ENCODE measurements at regions not wholly inside any gene's neighbourhood (a gene's known extent, or its start where the extent isn't known, plus 50 kb on each side); places are given as distances from the start of the nearest gene placed in this dataset.
"Not testable (repeated sequence)": the region's sequence is repeated elsewhere in the genome, so short reads cannot be mapped to it uniquely, and the experiment has no call there.

DNA sequence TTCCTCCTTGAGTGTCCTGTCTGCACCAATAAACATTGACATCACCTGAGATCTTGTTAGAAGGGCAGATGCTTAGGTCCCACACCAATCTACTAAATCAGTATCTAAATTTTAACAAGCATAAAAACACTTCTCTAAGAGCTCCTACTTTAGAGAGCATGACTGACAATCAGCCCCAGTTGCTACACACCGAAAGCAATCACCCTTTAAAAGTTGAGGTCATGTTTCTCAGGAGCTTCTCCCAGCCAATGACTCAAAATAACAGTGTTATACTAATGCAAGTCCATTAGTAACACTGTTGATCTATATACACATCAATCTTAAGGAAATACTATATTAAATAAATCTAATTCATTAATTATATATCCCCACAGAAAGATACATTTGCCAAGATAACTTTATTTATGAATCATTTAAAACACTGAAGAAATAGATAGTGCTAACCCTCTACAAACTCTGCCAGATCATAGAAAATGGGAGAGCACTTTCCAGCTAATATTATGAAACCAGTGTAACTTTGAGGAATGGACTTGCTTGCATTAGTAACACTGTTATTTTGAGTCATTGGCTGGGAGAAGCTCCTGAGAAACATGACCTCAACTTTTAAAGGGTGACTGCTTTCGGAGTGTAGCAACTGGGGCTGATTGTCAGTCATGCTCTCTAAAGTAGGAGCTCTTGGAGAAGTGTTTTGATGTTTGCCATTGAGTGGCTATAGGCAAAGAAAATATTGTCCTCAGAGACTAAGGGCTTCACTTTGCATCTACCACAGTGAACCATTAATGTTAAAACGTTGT lies 109.8 kb upstream of the HDX start:
- DNase-seq: no peak

DNA sequence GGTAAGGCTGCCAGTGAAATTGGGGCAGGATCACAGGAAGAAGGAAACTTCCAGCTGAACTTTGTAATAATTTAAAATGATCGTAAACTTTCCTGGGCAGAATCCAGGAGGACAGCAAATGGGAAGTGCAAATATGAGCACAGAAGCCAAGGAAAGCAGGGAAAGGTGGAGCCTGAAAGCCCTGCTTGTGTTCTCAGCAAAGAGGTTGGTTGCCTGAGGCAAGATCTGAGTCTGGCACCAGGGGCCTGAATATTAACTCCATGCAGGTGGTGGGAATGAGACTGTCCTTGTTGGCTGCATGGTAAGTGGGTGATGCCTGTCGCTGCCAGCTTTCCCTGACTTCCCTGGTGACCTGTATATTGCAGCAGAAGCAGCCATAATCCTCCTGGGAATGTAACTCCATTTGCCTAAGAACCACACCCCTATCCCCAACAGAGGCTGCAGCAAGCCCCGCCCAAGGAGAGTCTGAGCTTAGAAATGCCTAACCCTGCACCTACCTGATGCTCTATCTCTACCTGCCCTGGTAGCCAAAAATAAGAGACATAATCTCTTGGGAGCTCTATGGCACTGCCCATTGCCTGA lies 132.0 kb upstream of the HDX start:
- DNase-seq: no peak

DNA sequence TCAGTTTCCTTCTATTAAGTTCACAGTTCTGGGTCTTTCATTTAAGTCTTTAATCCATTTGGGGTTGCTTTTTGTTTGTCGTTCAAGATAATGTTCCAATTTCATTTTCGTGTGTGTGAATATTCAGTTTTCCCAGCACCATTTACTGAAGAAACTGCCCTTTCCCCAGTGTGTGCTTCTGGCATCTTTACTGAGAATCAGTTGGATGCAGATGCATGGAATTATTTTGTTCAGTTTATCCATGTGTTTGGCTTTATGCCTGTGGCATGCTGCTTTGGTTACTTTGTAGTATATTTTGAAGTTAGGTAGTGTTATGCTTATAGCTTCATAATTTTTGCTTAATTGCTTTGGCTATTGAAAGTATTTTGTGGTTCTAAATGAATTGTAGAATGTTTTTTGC lies 163.8 kb upstream of the HDX start:
- DNase-seq: no peak

DNA sequence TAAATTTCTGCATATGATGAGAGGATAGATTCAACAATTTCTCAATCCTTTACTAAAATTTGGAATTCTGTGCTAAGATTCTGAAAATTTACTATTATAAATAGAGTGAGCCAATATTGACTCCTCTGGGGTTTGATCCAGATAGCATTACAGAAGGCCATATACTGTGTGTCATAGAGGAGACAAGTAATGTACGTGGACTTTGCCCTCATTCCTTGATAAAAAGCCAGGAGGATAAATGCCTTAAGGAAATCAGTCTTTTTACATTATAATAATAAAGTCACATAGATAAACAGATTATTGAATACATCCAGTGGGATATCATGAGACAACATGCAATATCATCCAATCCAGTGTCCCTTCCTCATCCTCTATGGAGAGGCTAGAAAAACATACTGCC lies 188.0 kb upstream of the HDX start:
- no peak for DNase-seq

DNA sequence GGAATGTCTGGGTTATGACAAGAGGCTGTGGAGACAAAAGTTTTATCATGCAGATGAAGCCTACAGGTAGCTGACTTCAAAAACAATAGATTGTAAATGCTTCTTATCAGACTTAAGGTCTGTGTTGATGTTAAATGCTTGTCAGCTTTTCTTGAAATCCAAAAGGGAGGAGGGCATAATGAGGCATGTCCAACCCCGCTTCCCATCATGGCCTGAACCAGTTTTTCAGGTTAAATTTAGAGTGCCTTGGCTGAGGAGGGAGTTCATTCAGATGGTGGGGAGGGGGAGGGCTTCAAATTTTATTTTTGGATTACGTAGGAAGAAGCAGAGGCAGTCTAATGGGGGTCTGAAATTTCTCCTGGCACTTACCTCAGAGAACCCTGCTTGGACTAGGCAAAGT lies 207.7 kb upstream of the HDX start:
- no peak for DNase-seq

DNA sequence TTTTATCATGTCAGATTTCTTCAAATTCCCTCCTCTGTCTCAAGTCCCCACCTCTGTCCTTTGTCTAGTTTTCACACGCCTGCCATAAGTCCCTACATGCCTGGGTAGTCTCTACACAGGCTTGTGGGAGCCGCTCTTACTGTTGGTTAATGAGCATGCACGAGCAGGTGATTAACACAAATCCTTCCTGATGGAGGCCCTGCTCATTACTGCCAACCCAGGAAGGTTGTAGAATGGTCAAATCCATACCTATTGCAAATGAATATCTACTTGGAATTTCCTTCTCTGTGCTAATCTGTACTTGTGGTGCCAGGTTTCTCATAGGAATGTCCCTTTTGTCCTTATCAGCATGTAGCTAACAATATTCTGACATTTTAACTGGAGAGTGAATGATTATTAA lies 208.4 kb upstream of the HDX start:
- no peak for DNase-seq

DNA sequence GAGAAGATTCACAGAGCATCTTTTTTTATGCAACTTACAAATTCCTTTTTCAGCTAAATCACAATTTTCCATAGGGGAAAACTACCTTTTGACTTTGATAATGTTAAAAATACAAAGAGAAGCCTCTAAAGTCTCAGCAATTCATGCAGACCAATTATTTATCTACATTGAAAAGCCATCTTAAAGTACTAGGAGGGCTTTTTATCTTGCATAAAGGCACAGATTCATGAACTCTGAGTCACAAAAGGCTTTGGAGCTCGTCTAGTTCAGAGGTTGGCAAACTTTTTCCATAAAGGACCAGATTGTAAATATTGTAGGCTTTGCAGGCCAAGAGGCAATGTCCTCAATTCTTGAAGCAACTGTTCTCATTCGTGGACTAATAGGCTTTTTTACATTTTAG lies 210.4 kb upstream of the HDX start:
- no peak for DNase-seq

DNA sequence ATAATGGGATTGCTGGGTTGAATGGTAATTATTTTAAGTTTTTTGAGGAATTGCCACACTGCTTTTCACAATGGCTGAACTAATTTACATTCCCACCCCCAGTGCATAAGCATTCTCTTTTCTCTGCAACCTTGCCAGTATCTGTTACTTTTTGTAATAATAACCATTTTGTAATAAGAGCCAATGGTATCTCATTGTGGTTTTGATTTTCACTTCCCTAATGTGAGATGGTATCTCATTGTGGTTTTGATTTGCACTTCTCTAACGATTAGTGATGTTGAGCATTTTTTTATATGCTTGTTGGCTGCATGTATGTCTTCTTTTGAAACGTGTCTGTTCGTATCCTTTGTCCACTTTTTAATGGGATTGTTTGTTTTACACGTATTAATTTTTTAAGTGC lies 213.1 kb upstream of the HDX start:
- no peak for DNase-seq

DNA sequence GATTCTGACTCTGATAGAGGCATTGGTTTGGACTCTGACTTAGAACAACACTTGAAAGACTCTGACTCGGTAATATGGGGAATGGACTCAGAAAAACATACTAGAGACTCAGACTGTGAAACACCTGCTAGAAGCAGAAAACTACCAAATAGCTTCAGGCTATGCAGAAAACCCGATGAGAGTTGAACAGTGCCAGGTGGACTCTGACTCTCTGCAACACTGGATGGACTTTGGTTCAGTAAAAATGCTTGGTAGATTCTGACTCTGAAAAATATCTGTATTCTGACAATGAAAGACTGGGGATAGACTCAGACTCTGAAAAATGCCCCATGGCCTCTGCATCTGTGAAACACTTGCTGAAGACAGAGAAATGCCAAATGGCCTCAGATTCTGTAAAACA lies 215.1 kb upstream of the HDX start:
- DNase-seq: no peak

DNA sequence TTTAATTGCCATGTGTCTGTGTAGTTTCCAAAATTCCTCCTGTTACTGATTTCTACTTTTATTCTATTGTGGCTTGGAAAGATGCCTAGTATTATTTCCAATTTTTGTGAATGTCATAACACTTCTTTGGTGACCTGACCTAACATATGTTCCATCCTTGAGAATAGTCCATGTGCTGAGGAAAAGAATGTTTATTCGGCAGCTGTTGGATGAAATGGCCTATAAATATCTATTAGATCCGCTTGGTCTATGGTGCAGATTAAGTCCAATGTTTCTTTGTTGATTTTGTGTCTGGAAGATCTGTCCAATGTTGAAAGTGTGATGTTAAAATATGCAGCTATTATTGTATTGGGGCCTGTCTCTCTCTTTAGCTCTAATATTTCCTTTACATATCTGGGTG lies 219.2 kb upstream of the HDX start:
- DNase-seq: no peak

DNA sequence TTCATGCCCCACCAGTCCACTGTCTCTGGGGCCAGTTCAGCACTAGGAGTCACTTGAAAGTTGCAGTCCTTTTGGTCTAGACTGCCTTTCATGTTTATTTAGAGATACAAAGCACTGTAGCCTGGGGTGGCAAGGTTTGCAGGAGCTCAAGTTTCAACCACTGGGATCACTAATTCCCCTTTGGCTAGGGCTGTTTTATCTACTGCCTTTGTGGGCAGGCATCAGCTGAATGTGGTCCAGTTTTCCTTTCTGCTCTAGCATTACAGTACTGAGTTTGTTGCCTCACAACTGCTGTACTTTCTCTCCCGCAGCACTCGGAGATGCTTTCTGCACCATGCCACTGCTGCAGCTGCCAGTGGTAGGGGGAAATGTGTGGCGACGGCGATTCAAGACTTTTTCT lies 222.3 kb upstream of the HDX start:
- DNase-seq: no peak

DNA sequence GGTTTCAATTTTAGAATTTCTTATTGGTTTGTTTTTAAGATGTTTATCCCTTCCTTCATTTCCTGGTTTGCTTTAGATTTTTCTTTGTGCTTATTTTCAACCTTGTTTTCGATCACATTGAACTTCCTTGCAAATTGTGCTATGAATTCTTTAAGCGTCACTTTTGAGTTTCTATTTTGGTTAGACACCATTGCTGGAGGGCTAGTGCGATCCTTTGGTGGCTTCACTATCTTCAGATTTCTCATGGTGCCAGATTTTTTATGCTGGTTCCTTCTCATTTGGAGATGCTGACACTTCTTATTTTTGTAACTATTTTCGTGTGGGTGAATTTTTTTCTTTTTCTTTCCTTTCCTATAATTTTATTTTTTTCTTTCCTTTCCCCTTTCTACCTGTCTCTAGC lies 227.2 kb upstream of the HDX start:
- no peak for DNase-seq

DNA sequence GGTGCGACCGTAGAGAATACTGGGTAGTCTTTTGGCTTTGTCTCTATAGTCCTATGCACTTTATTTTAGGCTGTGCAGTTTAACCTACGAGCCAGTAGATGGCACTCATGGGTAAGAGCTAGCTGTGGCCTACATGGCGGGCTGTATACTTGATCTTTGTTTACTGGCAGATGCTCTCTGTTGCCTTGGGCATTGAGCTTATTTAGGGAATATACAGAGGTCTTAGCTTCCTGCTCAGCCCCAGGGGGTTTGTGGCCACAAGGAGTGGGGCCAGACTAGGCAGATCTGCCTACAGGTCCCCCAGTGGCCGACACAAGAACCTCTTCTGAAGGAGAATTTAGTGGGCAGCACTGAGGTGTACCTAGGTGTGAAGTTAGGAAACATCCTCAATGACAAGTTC lies 227.6 kb upstream of the HDX start:
- peak; percentile 18 for DNase-seq

DNA sequence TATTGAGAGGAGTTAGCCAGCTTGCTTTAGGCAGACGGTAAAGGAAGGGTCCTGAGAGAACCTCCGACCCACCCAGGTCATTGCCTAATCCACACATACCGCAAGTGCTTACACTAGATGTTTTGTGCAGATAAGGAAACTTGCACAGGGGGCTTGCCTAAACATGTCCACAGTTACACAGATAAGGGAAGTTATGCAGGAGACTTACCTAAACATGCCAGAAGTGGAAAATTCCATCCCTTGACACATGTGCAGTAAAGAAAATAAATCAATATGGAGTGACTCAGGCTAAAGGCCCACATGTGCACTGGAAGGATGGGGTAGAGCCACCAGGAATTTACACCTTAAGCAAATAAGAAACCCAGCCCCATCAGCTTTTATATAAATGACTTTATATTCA lies 232.8 kb upstream of the HDX start:
- DNase-seq: peak; percentile 2

DNA sequence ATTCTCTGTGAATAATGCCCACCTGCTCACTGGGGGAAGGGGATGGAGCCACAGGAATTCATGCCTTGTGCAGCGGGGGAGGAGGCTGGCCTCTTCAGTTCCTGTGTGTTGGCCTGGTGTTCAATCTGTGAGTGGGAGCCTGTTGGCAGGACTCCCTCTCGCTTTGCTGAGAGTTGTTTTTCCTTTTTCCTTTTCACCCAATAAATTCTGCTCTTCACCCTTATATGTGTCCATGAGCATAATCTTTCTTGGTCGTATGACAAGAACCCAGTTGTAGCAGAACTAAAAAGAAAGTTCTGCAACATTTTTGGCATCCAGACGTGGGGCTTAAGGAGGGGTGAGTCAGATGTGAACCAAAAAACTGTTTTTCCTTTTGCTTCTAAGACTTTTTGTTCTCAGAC lies 235.2 kb upstream of the HDX start:
- peak; percentile 6 for DNase-seq

DNA sequence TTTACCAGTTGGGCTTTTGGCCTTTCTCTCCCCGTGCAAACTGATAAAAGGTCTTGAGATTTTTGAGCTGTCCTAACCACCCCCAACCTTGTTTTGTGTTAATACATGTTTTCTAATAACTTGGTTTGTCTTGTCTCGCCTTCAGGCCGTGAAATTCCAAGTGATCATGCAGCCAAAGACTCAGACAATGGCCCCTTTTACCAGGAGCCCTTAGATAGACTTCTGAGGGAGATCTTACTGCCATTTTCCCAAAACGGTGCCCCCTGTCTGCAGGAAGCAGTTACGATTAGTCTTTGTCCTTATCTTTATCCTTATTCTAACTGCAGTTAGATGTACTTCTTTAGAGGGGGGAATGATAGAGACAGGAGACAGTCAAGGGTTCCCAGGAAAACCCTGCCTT lies 245.3 kb upstream of the HDX start:
- DNase-seq: no peak

DNA sequence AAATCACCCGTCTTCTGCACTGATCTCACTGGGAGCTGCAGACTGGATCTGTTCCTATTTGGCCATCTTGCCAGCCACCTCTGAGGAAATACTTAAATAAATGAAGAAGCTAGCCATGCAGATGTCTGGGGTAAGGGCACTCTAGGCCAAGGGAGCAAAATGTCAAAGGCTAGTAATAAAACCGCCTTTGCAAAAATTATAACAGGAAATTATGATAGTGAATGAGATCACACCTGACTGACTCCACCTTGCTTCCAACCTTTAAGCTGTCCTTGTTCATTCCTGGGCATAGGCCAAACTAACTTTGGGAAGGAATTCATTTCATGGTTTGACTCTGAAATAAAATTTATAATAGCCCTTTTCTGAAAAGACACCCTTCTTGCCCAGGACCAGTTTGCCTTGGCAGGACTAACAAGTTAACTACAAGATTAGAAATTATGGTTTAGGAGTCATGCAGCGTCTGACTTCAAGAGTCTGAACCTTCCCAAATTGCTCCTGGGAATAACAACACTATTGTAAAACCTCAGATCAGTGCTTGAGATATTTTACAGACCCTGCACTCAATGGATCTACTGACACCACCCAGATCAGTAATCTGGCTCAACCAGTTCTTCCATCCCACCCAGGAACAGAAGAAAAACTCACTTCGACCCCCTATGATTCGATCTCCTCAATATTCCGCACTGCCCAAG lies 246.9 kb upstream of the HDX start:
- DNase-seq: no peak

DNA sequence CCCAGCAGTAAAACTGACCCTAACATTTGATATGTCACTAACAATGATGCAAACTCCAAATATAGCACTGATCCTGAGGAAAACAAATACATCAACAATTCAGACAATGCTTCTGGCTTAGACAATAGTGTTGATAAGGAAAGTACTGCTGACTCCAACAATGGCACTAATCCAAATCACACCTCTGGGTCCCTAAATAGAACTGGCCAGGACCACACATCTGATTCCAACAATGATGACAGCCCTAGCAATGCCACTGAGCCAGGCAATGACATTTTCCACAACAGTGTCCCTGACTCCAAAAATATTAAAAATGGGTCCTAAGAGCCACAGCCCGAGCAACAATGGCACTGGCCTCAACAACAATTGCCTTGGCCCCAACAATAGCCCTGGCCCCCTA lies 243.1 kb upstream of the APOOL start:
- no peak for DNase-seq

DNA sequence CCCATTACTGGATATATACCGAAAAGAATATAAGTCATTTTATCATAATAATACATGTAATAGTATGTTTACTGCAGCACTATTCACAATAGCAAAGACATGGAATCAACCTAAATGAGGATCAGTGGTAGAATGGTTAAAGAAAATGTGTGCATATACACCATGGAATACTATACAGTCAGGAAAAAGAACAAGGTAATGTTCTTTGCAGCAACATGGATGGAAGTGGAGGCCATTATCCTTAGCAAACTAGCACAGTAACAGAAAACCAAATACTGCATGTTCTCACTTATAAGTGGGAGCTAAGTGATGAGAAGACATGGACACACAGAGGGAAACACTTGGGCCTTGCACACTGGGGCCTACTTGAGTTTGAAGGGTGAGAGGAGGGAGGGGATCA lies 207.4 kb upstream of the APOOL start:
- no peak for DNase-seq

DNA sequence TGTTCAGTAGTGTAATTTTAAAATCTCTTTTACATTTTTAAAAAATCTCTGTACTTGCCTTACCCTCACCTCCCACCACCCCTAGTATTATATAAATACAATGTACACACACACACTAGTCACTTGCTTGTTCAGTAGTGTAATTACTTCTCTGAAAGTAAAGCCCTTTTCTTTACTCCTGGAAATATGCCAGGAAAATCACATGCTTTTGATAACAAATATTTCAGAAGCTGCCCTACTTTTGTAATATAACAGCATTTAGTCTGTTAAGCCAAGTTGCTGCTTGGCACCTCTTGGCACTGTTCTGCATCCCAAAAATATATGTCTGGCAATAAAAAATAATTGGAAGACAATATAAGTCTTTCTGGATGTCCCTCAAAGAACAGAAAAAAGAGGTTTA lies 172.8 kb upstream of the APOOL start:
- DNase-seq: no peak

DNA sequence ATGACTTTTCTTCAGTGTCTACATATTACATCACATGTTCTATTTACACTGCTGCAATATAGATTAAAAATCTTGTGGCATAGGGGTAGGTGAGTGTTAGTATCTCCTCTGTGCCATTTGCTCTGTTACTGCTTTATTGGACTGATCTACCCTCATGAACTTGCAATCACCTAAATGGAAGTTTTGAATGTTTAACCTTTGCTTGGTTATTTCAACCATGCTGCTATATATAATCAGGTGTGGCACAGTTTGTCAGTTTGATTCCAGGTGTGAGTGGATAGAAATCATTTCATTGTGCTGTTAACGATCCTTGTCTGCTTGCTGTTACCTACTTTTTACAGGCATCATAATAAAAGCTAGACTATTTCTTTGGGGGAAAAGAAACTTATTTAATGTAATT lies 157.1 kb upstream of the APOOL start:
- DNase-seq: not testable (repeated sequence)

DNA sequence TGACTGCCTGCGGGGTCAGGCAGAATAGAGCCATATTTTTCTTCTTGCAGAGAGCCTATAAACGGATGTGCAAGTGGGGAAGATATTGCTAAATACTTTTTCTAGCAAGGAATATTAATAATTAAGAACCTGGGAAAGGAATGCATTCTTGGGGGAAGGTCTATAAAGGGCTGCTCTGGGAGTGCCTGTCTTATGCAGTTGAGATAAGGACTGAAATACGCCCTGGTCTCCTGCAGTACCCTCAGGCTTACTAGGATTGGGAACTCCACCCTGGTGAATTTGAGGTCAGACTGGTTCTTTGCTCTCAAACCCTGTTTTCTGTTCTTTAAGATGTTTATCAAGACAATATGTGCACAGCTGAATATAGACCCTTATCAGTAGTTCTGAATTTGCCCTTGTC lies 152.5 kb upstream of the APOOL start:
- not testable (repeated sequence) for DNase-seq

DNA sequence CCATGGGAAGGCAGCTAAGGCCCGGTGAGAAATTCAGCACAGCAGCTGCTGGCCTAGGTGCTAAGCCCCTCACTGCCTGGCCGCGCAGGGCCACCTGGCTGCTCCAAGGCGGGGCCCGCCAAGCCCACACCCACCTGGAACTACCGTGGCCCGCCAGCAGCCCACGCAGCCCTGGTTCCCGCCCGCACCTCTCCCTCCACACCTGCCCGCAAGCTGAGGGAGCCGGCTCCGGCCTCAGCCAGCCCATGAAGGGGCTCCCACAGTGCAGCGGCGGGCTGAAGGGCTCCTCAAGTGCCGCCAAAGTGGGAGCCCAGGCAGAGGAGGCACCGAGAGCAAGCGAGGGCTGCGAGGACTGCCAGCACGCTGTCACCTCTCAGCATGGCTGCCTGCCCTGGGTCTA lies 146.9 kb upstream of the APOOL start:
- DNase-seq: not testable (repeated sequence)

DNA sequence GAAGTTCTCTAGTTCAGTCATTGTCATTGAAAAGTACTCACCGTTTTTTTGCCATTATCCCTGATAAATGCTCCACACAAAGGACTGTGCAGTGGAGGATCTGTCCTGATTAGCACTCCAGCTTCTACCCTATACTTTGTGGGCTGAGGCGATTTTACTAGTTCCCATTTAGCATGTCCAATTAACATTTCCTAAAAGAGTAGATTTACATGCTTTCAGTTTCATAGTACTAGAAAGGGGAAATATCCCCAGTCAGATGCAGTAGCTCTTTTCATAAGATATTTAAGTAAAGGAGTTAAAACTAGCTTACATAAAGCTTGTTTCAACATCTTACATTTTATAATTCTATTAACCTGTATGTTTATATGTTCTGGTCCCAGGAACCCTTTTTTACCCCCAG lies 144.9 kb upstream of the APOOL start:
- not testable (repeated sequence) for DNase-seq

DNA sequence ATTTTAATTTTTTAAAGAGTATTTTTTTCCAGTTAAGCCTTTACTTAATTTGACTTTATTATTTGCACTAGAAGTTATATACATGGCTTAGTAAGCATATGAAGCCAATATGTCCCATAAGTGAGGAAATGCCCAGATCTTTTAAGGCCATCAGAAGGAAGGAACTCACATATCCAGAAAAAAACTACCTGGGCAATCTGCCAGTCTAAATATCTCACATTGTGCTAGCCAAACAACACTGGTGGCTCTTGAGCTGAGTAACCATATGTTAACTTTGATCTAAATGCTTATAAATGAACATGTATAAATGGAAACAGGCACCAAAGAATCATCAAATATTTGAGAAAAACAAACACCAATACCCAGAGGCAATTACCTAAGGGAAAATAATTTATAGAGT lies 138.6 kb upstream of the APOOL start:
- peak; percentile 12 for DNase-seq
